ENCODE measurements at regions not wholly inside any gene's neighbourhood (a gene's known extent, or its start where the extent isn't known, plus 50 kb on each side); places are given as distances from the start of the nearest gene placed in this dataset.

GRCh38 chr2:148593421-148593820 lies 51.1 kb upstream of the EPC2 start:
- H3K4me3 ChIP-seq (ENCODE audit: low read depth, poor library complexity, severe bottlenecking) = no peak overlapping the region
- DNase-seq (ENCODE audit: low spot score in 2 of 2) = no peak
- no peak for TF ChIP-seq CTCF (IDR thresholded peaks at IDR 0.05)
- TF ChIP-seq POLR2A (IDR thresholded peaks at IDR 0.05) = no peak
- 26 to 27% methylated on average over 4 of the region's 4 CpGs for WGBS, 2 donors
- intact Hi-C loops (cut with DNase I; ENCODE audit: low total_unique reads) = no loop called here

GRCh38 chr2:148594216-148594615 lies 50.3 kb upstream of the EPC2 start:
- intact Hi-C loops (cut with DNase I; ENCODE audit: low total_unique reads) = no loop called here
- 50 to 54% methylated on average over 5 of the region's 5 CpGs for WGBS, 2 donors
- TF ChIP-seq CTCF (IDR thresholded peaks at IDR 0.05) = no peak
- TF ChIP-seq POLR2A (IDR thresholded peaks at IDR 0.05) = no peak
- DNase-seq (ENCODE audit: low spot score in 2 of 2) = peak in 1 of 2 donors; percentile 15
- no peak overlapping the region for H3K4me3 ChIP-seq (ENCODE audit: low read depth, poor library complexity, severe bottlenecking)
